ENCODE measurements at regions not wholly inside any gene's neighbourhood (a gene's known extent, or its start where the extent isn't known, plus 50 kb on each side); places are given as distances from the start of the nearest gene placed in this dataset.

- peaks cover 6% of the 10 kb centered on the region; the same call in 2 of the 3 replicates for H3K9me3 Mint-ChIP-seq
- H3K27ac ChIP-seq (ENCODE audit: low read depth), result no peak overlapping the region
- no peaks in the 10 kb centered on the region; the same call in 1 of the 2 replicates for H3K36me3 ChIP-seq (ENCODE audit: insufficient read depth)
- H3F3A ChIP-seq (replicated peaks; ENCODE audit: low read depth), result no peaks in the 10 kb centered on the region
- H3K4me3 ChIP-seq, result no peak overlapping the region
- no peaks in the 10 kb centered on the region for H3K9me2 ChIP-seq (ENCODE audit: insufficient read depth)
- H3K79me2 ChIP-seq (replicated peaks; ENCODE audit: insufficient read depth), result no peaks in the 10 kb centered on the region
- H3K36me3 Mint-ChIP-seq (ENCODE audit: low read depth), result peaks cover 6% of the 10 kb centered on the region; the same call in 2 of the 3 replicates
- H3K4me1 ChIP-seq (ENCODE audit: insufficient read depth), result peaks cover 10% of the 10 kb centered on the region; the same call in 1 of the 2 replicates
- no peaks in the 10 kb centered on the region for H4K20me1 ChIP-seq (replicated peaks; ENCODE audit: insufficient read depth)
- TF ChIP-seq ZNF462 (CRISPR knock-in tag; IDR thresholded peaks at IDR 0.05), result no peak
- no peak for TF ChIP-seq ZNF331 (CRISPR knock-in tag; IDR thresholded peaks at IDR 0.05; ENCODE audit: low read depth)
- TF ChIP-seq REST (IDR thresholded peaks at IDR 0.05; ENCODE audit: unreplicated experiment), result no peak
- TF ChIP-seq JUNB (IDR thresholded peaks at IDR 0.05; ENCODE audit: unreplicated experiment), result no peak
- no peak for TF ChIP-seq CTCF (conservative IDR thresholded peaks at IDR 0.05; ENCODE audit: low read depth in 2 of 2)
- TF ChIP-seq NANOG (IDR thresholded peaks at IDR 0.05; ENCODE audit: borderline replicate concordance), result no peak
- TF ChIP-seq EZH2 (IDR thresholded peaks at IDR 0.05; ENCODE audit: low read depth, unreplicated experiment), result no peak
- no peak for TF ChIP-seq CREB1 (CRISPR knock-in tag; IDR thresholded peaks at IDR 0.05; ENCODE audit: low read depth)
- no peak for TF ChIP-seq ZNF114 (CRISPR knock-in tag; IDR thresholded peaks at IDR 0.05)
- no peak overlapping the region for H2AFZ ChIP-seq
- peaks cover 1% of the 10 kb centered on the region for H3K27me3 Mint-ChIP-seq (ENCODE audit: insufficient read depth, low read depth, poor library complexity)
- ATAC-seq (no peak), DNase-seq (ENCODE audit: low spot score) (no peak)
- no peak overlapping the region for H3K4me3 Mint-ChIP-seq
- H3K27me3 ChIP-seq (ENCODE audit: insufficient read depth), result no peaks in the 10 kb centered on the region
- H3K4me1 Mint-ChIP-seq, result peaks cover 16% of the 10 kb centered on the region
- no peak overlapping the region for H3K27ac Mint-ChIP-seq
- no peak overlapping the region for H3K4me2 ChIP-seq
Measured at GRCh38 chr20:39988991-39989390, 700.0 kb downstream of the MAFB start.
